PFSK-1 (cell line): ENCODE measurements at regions not wholly inside any gene's neighbourhood (a gene's known extent, or its start where the extent isn't known, plus 50 kb on each side); places are given as distances from the start of the nearest gene placed in this dataset.

Experiments
- FOXP2 ChIP-seq: optimal IDR thresholded peaks from 2 replicates; pipeline ENCODE3; 2011; ENCODE audit warnings: borderline replicate concordance, control low read depth, inconsistent platforms; ENCODE audit not compliant: insufficient read depth; ENCODE audit errors: extremely low read length, extremely low read depth
- POLR2AphosphoS5 ChIP-seq: IDR thresholded peaks from 2 replicates; pipeline ENCODE4 v1.6.1; 2012; ENCODE audit warnings: low read depth, mild to moderate bottlenecking, control low read depth, low read length, moderate library complexity
- REST ChIP-seq, 2 experiments: IDR thresholded peaks; 2 replicates each; pipeline versions ENCODE4 v1.6.1 to v1.8.0; 2011 to 2012; ENCODE audit warnings: low read depth in 2 of 2, low read length in 2 of 2, control low read depth in 1 of 2, inconsistent platforms in 1 of 2, mild to moderate bottlenecking in 1 of 2, moderate library complexity in 1 of 2; ENCODE audit not compliant: insufficient read depth in 1 of 2
- SIN3A ChIP-seq: IDR thresholded peaks from 2 replicates; pipeline ENCODE4 v1.6.1; 2012; ENCODE audit warnings: mild to moderate bottlenecking, low read length, moderate library complexity, borderline replicate concordance; ENCODE audit not compliant: insufficient read depth
- TAF1 ChIP-seq: IDR thresholded peaks from 2 replicates; pipeline ENCODE4 v1.6.1; 2012; ENCODE audit warnings: low read length, control low read depth, borderline replicate concordance; ENCODE audit not compliant: insufficient read depth

- no peak for TF ChIP-seq POLR2AphosphoS5
- TF ChIP-seq SIN3A = no peak
- TF ChIP-seq TAF1 = no peak
- no peak for TF ChIP-seq REST (IDR thresholded peaks at IDR 0.05; ENCODE audit: insufficient read depth in 1 of 2, low read depth in 2 of 2, low read length in 2 of 2)
- no peak for TF ChIP-seq FOXP2
Measured at GRCh38 chr3:72393455-72393854, 454.8 kb downstream of the SHQ1 start.
